ENCODE measurements at regions not wholly inside any gene's neighbourhood (a gene's known extent, or its start where the extent isn't known, plus 50 kb on each side); places are given as distances from the start of the nearest gene placed in this dataset.

DNA sequence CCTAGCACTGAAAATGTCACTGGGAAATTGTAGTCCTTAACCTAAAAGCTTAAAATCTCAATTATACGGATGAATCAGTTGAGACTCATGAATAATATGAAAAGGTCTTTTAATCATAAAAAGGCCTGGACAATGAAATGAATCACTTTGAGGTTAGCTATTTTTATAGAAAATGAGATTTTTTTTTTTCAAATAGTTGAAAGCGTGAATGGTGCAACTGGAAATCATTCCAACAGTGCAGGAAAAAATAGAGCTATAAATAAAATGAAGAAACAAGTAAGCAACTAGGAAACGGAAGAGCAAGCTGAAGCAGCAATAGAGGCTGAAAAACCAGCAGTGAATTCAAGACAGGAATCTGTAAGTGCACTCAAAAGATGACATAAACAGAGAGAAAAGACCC is 142.9 kb downstream of the BACH1 start:
- peaks cover 2% of the 10 kb centered on the region for H3K36me3 Mint-ChIP-seq (ENCODE audit: low read depth)
- no peak overlapping the region for H3K4me3 Mint-ChIP-seq
- no peak overlapping the region for H3K27ac Mint-ChIP-seq
- no peaks in the 10 kb centered on the region for H3K36me3 ChIP-seq (ENCODE audit: control insufficient read depth, insufficient read depth, low read length)
- no peaks in the 10 kb centered on the region for H3K9me3 ChIP-seq (ENCODE audit: control insufficient read depth, low read length)
- peaks cover 15% of the 10 kb centered on the region for H3K4me1 Mint-ChIP-seq
- no peak overlapping the region for H3K4me3 ChIP-seq (ENCODE audit: low read length)
- H3K27me3 ChIP-seq (ENCODE audit: control insufficient read depth, insufficient read depth, low read length, poor library complexity, severe bottlenecking): no peaks in the 10 kb centered on the region
- 94% methylated on average over 3 of the region's 3 CpGs for WGBS, 2 experiments (ENCODE audit: insufficient coverage in 1 of 2, insufficient read length in 1 of 2)
- TF ChIP-seq, protein P1, sequence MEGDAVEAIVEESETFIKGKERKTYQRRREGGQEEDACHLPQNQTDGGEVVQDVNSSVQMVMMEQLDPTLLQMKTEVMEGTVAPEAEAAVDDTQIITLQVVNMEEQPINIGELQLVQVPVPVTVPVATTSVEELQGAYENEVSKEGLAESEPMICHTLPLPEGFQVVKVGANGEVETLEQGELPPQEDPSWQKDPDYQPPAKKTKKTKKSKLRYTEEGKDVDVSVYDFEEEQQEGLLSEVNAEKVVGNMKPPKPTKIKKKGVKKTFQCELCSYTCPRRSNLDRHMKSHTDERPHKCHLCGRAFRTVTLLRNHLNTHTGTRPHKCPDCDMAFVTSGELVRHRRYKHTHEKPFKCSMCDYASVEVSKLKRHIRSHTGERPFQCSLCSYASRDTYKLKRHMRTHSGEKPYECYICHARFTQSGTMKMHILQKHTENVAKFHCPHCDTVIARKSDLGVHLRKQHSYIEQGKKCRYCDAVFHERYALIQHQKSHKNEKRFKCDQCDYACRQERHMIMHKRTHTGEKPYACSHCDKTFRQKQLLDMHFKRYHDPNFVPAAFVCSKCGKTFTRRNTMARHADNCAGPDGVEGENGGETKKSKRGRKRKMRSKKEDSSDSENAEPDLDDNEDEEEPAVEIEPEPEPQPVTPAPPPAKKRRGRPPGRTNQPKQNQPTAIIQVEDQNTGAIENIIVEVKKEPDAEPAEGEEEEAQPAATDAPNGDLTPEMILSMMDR (conservative IDR thresholded peaks at IDR 0.05): no peak
- no peak for DNase-seq
- H3K9ac ChIP-seq (ENCODE audit: extremely low read depth, low read length, poor library complexity, severe bottlenecking): no peak overlapping the region
- H3K27ac ChIP-seq (ENCODE audit: low read depth, low read length): no peak overlapping the region
- H3K9me3 Mint-ChIP-seq: peaks cover 2% of the 10 kb centered on the region
- H3K27me3 Mint-ChIP-seq (ENCODE audit: insufficient read depth): no peaks in the 10 kb centered on the region
- H3K4me1 ChIP-seq (ENCODE audit: control insufficient read depth, insufficient read depth, low read length): peaks cover 10% of the 10 kb centered on the region

DNA sequence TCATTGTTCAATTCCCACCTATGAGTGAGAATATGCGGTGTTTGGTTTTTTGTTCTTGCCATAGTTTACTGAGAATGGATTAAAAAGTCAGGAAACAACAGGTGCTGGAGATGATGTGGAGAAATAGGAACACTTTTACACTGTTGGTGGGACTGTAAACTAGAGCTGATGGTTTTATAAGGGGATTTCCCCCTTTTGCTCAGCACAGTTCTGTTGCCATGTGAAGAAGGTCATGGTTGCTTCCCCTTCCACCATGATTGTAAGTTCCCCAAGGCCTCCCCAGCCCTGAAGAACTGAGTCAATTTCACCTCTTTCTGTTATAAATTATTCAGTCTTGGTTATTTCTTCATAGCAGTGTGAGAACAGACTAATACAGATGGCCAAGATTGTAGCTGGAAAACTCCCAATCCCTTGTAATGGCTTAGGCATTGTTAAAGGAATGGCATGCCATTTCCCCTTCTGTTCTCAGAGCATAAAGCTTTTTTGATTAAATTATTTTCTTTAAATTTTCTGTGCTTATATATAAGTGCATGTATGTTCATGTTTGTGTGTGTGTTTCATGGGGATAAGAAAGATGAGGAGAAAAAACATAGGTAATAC is 144.8 kb downstream of the BACH1 start:
- Histone ChIP-seq H3K27me3 (ENCODE audit: control insufficient read depth, insufficient read depth, low read length, poor library complexity, severe bottlenecking) (no peaks in the 10 kb centered on the region), H3K9me3 (ENCODE audit: control insufficient read depth, low read length) (peaks cover 8% of the 10 kb centered on the region), H3K4me3 (ENCODE audit: low read length) (no peak overlapping the region), H3K36me3 (ENCODE audit: control insufficient read depth, insufficient read depth, low read length) (no peaks in the 10 kb centered on the region), H3K27ac (ENCODE audit: low read depth, low read length) (no peak overlapping the region), H3K4me1 (ENCODE audit: control insufficient read depth, insufficient read depth, low read length) (peaks cover 3% of the 10 kb centered on the region), H3K9ac (ENCODE audit: extremely low read depth, low read length, poor library complexity, severe bottlenecking) (no peak overlapping the region)
- Mint-ChIP-seq H3K27me3 (ENCODE audit: insufficient read depth) (no peaks in the 10 kb centered on the region), H3K4me3 (no peak overlapping the region), H3K27ac (no peak overlapping the region), H3K36me3 (ENCODE audit: low read depth) (peaks cover 5% of the 10 kb centered on the region), H3K4me1 (peaks cover 3% of the 10 kb centered on the region), H3K9me3 (peaks cover 7% of the 10 kb centered on the region)
- no peak for DNase-seq
- TF ChIP-seq, protein P1 (conservative IDR thresholded peaks at IDR 0.05): no peak
- 100% methylated on average over 1 of the region's 1 CpG for WGBS, 2 experiments (ENCODE audit: insufficient coverage in 1 of 2, insufficient read length in 1 of 2)

DNA sequence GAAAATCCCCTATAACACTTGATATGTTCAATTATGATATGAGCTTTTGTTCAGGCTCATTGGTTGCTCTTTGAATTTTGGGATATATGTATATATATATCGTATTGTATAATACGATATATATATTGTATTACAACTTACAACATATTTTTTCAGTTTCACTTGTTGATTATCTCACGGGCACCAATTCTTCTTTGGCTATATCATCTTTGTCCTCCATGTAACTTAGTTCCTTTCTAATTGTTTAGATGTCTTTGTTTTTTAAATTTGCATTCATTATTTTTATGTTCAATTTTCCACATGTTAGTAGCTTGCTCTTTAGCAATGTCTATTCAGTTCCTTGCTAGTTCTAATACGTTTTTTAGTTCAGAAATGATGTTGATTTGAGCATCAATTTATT is 150.0 kb downstream of the BACH1 start:
- no peak overlapping the region for H3K27ac ChIP-seq (ENCODE audit: low read depth, low read length)

More for the DNA sequence above, 150.0 kb downstream of the BACH1 start:
- H3K27me3 Mint-ChIP-seq (ENCODE audit: insufficient read depth): no peaks in the 10 kb centered on the region
- H3K36me3 ChIP-seq (ENCODE audit: control insufficient read depth, insufficient read depth, low read length): no peaks in the 10 kb centered on the region
- H3K27me3 ChIP-seq (ENCODE audit: control insufficient read depth, insufficient read depth, low read length, poor library complexity, severe bottlenecking): no peaks in the 10 kb centered on the region
- no peak overlapping the region for H3K9ac ChIP-seq (ENCODE audit: extremely low read depth, low read length, poor library complexity, severe bottlenecking)
- H3K9me3 ChIP-seq (ENCODE audit: control insufficient read depth, low read length): peaks cover 8% of the 10 kb centered on the region
- H3K27ac Mint-ChIP-seq: no peak overlapping the region
- no peak overlapping the region for H3K4me3 Mint-ChIP-seq
- 87% methylated on average over 2 of the region's 4 CpGs; no CpG with 5 or more reads in 1 of the 2 experiments for WGBS, 2 experiments (ENCODE audit: insufficient coverage in 1 of 2, insufficient read length in 1 of 2)
- peaks cover 9% of the 10 kb centered on the region for H3K36me3 Mint-ChIP-seq (ENCODE audit: low read depth)
- no peak overlapping the region for H3K4me3 ChIP-seq (ENCODE audit: low read length)
- peaks cover 2% of the 10 kb centered on the region for H3K4me1 Mint-ChIP-seq
- TF ChIP-seq, protein P1 (conservative IDR thresholded peaks at IDR 0.05): no peak
- no peak for DNase-seq
- no peaks in the 10 kb centered on the region for H3K4me1 ChIP-seq (ENCODE audit: control insufficient read depth, insufficient read depth, low read length)
- H3K9me3 Mint-ChIP-seq: peaks cover 22% of the 10 kb centered on the region
